A172 (cell line): ENCODE measurements at regions not wholly inside any gene's neighbourhood (a gene's known extent, or its start where the extent isn't known, plus 50 kb on each side); places are given as distances from the start of the nearest gene placed in this dataset.
"Not testable (repeated sequence)": the region's sequence is repeated elsewhere in the genome, so short reads cannot be mapped to it uniquely, and the experiment has no call there.

Source experiments
- DNase-seq: peaks from one replicate; pipeline ENCODE4 v3.0.0-alpha.2; 2015; ENCODE audit warnings: low spot score

DNA sequence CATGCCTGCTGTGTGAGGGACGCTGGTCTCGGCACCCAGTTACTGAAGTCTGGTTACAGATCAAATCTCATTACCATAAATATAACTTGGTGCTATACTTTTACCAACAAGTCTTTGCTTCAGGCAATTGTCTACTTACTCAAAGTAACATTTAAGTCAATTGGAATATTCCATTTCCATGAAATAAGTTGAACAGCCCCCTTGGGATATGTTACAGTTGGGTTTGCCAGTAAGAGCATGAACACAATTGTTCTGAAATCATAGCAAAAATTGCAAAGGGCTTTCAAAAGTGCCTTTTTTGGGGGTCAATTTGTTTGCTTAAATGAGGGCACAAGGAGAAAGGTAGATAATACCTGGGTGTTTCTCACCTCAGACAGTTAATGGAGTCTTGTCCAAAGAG lies 170.9 kb upstream of the EXOC2 start:
- DNase-seq, result no peak

DNA sequence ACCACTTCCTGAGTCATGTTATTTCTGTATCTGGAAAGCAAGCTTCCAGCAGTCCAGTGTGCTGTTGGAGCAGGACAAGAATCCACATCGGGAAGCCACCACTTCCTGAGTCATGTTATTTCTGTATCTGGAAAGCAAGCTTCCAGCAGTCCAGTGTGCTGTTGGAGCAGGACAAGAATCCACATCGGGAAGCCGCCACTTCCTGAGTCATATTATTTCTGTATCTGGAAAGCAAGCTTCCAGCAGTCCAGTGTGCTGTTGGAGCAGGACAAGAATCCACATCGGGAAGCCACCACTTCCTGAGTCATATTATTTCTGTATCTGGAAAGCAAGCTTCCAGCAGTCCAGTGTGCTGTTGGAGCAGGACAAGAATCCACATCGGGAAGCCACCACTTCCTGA lies 170.2 kb upstream of the EXOC2 start:
- DNase-seq, result not testable (repeated sequence)

DNA sequence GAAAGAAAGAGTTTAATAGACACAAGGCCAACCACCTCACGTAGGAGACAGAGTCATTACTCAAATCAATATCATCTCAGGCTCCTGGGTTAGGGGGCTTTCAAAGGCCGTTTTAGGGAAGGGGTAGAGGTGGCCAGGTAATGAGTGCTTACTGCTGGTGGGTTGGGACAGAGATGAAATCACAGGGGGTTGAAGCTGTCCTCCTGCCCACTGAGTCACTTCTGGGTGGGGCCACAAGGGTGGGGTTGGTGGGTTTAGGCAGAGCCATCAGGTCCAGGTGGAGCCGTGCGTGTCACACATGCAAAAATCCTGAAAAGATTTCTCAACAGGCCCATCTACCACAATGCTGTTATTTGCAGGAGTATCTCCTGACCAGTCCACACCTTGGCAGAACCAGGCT lies 167.0 kb upstream of the EXOC2 start:
- no peak for DNase-seq

DNA sequence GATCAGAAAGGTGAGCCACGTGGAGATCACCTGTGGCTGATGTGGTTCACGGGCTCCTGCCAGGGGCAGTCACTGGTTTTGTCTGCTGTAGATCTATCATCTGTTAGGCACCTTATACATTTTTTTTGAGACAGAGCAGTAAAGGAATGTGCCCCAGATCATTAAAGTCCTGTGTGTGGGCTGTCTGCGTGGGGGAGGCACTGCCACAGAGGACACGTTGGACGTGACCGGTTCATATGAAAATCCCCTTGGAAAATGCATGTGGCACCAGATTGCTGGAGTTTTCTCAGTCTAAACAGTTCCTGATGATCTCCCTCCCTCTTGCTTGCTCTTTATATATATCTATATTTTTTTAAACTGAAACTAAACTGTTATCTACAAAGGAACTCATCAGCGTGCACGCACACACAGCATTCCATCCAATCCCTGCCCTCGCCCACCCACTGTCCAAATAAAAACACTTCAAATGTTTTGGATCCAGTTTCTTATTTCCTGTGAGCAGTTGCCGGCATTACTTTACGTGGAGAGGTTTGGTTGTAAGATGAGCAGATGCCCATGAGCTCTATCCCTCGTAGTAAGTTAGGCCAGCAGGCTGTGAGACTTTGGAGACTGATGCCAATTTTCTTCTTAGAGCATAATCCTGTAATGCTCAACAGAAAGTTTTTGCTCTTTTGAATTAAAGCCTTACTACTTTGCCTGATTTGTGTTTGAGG lies 161.6 kb upstream of the EXOC2 start:
- peak; percentile 15 for DNase-seq

DNA sequence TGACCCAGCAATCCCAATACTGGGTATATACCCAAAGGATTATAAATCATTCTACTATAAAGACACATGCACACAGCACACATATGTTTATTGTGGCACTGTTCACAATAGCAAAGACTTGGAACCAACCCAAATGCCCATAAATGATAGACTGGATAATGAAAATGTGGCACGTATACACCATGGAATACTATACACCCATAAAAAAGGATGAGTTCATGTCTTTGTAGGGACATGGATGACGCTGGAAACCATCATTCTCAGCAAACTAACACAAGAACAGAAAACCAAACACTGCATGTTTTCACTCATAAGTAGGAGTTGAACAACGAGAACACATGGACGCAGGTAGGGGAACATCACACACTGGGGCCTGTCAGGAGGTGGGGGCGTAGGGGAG lies 159.3 kb upstream of the EXOC2 start:
- not testable (repeated sequence) for DNase-seq

DNA sequence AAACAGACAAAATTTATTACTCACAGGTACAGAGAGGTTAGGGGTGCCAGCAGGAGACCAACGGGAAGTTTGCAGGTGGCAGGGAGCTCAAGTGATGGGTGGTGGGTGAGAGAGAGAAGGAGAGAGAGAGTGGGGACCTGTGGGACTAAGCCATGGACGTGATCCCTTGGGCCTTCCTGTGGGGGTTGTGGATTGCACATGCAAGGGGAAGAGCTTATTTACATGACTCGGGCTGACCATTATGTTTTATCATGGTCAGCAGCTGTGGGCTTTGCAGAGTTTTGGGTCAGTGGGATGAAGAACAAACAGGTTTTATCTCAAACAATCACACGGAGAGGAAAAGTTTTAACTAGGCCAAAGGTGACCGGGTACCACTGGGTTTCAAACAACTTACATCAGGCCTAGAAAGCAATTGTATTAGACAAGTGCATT lies 156.2 kb upstream of the EXOC2 start:
- DNase-seq, result no peak

DNA sequence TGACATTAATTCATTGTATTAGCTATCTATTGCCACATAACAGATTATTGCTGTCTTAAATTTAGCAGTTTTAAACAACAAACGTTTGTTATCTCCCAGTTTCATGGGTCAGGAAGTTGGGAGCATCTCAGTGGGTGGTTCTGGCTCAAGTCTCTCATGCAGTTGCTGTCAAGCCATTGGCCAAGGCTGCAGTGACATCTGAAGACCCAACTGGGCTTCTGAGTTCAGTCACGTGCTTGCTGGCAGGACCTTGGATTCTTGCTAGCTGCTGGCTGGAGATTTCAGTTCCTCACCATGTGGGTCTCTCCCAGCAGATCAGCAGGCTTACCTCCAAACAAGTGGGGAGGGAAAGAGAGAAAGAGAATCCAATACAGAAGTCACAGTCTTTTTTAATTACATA lies 152.6 kb upstream of the EXOC2 start:
- DNase-seq, result no peak

DNA sequence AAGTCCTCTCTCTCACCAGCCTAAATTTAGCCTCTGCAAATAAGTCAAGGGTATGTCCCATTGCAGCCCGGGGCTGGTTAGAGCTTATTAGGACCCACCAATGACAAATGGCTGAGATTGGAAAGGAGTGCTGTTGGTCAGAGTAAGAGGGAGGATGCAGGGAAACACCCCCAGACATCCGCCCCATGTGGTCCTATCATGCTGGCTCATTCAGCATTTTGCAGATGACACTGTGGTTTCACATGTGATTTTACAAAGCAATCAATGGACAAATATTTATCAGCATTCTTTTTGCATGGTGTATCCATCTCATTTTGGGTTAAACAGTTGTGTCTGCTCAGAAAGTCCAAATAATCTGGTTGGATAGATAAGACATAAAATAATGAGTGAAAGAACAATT lies 152.2 kb upstream of the EXOC2 start:
- no peak for DNase-seq

DNA sequence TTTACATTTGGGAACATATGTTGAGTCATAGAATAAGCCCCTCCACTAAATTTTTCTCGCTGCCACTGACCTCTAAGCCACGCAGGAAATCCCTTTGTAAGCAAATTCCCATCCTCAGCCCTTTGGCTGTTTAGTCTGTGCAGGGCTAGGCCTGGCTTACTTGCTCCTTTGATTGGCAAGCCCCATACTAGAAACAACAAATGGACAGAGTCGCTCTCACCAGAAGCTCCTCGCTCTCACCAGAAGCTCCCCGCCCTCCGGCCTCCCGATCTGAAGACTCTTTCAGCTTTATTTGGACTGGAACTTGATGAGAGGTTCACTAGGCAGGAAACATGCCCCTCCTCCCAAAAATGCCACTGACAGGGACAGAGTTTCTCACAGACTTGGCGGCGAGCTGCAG lies 149.2 kb upstream of the EXOC2 start:
- no peak for DNase-seq

DNA sequence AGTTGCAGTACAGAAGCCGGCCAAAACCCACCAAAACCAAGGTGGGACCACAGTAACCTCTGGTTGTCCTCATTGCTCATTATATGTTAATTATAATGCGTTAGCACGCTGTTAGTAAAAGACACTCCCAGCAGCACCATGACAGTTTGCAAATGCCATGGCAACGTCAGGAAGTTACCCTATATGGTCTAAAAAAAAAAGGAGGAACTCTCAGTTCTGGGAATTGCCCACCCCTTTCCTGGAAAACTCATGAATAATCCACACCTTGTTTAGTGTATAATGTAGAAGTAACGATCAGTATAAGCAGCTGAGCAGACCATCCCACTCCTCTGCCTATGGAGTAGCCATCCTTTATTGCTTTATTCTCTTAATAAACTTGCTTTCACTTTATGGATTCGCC lies 148.6 kb upstream of the EXOC2 start:
- no peak for DNase-seq

DNA sequence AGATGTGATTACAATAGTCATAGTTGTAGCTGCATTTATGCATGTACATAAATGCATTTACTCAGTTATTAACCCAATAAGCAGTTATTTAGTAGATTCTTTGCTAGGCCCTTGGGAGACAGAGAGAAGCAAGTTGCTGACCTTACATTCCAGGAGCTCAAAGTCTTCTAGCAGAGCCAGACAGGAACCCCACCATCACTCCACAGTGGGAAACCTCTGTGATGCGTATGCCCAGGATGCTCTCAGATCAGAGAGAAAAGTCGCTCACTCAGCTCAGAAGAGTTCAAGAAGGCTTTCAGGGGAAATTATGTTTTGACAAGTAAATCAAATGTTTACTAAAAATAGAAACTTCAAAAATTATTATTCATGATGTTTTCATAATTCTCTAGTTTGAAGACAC lies 146.3 kb upstream of the EXOC2 start:
- no peak for DNase-seq

DNA sequence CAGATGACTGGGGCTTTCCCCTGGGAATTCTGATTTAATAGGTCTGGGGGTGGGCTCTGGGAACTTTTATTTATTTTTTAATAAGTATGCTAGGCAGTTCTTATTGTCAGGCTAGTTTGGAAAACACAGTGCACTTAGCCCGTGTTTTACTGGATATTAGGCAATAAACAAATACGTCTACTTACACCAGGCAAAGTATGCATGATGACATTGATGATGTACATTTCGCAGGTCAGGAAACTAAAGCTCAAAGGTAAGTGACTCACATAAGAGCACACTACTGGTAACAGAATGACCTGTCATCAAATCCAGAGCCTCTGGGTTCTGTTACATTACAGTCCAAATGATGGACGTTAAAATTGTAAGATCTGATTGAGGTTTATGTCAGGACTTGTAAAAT lies 144.4 kb upstream of the EXOC2 start:
- DNase-seq, result no peak

DNA sequence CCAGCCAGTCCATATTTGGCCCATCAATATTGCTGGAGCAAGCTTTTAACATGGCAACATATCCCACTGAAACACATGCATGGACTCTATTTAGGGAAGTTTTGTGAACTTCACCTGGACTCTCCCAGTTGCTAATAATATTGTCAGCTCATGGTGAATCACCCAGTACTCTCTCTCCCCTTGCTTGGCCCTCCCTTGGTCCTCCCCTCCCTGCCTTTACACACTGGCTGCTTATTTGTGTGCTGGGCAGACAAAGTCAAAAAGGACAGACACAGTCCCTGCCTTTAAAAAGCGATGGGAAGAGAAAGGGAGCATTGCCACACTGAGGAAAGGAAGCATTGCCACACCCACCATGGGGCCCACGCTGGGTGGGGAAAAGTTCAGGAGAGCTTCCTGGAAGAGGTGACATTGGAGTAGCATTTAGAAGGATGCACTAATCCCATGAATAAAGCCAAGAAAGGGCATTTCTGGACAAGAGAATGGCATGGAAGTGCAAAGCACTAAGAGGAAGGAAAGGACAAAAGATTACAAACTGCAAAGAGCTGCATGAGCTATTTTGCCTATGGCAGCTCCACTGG lies 143.4 kb upstream of the EXOC2 start:
- peak; percentile 31 for DNase-seq

DNA sequence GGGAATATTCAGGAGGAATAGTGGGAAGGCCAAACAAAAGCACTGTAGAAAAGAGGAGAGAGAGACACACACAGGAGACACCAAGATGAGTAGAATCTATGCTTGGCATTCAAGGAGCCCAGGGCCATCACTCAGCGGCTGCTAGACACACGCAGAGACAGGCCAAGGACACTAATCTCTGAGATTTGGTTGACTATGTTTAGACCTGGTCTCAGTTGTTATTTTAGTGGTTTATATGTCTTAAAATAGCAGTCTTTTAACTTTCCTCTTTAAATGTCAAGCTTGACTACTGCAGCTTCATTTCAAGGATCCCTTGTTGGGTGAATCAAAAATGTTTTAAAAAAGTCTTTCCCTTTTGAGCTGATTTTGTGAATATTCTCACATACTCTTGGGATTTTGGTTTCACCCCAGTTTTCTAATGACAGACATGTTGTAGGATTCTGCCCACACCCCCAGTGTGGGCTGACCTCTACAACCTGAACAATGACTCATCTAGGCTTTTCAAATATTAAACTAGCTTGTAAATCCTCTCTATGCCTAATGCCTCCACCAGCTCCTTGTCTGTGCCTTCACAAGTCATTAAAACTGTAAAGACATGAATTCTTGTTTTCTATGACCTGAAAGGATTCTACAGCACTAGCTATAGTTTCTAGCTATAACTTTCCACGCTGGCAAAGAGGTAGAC lies 142.7 kb upstream of the EXOC2 start:
- peak; percentile 32 for DNase-seq

DNA sequence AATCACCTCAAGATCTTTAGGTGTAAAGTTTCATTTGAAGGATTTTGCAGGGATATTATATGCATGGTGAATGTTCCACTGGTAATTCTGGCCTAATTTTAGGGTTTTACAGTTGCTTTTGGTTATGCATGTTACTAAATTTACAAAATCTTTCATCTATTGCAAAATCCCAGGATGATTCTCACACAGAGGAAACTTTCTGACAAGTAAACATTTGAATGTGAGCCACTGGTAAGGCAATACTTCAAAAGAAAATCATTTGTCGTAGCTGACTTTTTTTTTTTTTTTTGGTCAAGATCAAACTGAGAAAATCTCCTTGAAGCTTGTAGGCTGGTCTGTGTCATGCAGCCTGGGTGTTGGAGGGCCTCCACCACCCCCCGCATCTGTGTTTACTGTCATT lies 141.9 kb upstream of the EXOC2 start:
- DNase-seq, result no peak

DNA sequence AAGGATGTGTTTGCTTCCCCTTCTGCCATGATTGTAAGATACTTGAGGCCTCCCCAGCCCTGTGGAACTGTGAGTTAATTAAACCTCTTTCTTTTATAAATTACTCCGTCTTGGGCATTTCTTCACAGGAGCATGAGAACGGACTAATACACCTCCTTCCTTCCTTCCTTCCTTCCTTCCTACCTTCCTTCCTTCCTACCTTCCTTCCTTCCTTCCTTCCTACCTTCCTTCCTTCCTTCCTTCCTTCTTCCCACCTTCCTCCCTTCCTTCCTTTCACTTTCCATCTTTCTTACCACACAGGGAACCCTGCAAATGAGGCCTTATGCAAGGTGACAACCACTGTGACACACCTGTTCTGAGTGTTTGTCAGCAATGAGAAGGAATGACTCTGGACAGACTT lies 141.3 kb upstream of the EXOC2 start:
- no peak for DNase-seq

DNA sequence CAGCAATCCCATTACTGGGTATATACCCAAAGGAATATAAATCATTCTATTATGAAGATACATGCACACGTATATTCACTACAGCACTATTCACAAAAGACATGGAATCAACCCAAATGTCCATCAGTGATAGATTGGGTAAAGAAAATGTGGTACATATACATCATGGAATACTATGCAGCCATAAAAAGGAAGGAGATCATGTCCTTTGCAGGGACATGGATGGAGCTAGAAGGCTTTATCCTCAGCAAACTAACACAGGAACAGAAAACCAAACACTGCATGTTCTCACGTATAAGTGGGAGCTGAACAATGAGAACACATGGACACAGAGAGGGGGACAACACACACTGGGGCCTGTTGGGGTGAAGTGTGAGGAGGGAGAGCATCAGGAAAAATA lies 139.9 kb upstream of the EXOC2 start:
- not testable (repeated sequence) for DNase-seq

DNA sequence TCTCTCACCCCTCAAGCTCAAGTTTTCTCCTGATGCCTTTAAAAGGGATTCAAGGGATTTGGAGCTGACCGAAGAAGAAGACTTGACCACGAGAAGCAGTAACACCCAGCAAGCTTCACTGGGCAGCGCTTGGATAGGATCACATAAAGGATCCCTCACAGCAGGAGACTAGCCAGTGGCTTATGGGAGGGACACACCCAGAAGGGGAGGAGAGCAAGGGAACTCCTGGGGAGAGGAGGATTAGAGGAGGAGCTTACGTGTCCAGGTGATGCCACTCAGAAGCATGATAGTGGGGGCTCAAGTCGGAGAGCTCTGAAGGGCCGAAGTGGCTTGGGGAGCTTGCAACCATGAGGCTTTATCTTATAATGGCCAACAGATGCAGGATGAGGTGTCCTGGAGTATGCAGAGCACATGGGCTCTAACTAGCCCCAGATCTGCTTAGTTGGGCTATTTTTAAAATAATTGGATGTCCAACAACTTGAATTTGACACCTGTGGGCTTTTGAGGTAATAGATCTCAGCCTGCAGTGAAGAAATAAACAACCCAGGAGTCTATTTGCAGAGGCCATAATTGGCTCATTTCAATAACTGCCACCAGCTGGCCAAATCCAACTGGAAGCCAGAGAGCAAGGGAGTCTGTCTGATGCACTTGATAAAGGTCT lies 137.9 kb upstream of the EXOC2 start:
- no peak for DNase-seq

DNA sequence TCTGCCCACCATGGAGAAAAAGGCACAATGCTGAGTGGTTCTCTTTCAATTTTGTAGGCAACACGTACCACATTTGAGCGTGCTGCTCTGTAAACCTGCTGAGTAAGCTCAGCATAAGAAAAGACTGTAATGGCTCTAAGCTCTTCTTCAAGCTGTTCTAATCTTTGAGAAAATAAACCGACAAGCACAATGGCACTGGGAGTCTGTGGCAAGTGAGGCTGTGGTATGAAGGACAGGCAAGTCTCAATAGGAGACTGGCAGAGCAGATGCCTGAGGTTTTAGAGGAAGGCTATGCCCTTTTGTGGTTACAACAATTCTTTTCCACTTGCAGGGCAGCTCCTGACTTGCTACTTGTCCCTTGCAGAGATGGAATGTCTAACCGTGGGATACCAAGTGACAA lies 136.7 kb upstream of the EXOC2 start:
- peak; percentile 8 for DNase-seq

DNA sequence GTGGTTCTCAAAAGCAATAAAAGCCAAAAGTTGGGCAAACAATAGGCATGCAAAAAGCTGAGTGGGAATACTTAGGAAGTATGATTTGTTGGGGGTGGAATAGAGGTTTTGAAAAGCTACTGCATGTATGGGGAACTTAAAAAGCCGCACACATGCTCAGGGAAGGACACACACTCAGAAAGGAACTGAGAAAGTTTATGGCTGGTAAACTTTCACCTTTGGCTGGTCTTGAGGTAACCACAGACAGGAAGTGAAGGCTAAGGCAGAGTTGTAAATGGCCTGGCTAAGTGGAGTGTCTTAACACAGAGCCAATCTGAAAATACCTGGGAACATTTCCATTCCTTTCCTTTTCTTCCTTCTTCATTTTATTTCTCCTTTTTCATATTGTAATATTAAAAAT lies 134.5 kb upstream of the EXOC2 start:
- no peak for DNase-seq

DNA sequence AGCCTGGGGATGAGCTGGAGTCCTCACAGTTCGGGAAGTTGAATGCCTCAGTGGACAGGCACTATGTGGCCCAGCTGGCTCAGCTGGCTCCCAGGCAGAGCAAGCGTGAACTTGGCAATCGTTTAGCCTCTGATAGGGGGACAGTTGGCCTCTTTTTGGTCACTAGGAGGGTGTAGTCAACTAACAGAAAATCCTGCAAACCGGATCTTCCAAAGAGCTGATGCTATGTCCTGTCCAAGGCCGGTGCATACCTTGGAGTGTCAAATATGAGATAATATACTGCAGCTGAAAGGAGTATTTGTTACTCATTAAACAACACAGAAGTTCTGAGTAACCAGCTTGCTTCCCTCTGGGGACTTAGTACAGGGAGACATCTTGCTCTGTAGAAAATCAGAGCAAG lies 126.2 kb upstream of the EXOC2 start:
- DNase-seq, result no peak

DNA sequence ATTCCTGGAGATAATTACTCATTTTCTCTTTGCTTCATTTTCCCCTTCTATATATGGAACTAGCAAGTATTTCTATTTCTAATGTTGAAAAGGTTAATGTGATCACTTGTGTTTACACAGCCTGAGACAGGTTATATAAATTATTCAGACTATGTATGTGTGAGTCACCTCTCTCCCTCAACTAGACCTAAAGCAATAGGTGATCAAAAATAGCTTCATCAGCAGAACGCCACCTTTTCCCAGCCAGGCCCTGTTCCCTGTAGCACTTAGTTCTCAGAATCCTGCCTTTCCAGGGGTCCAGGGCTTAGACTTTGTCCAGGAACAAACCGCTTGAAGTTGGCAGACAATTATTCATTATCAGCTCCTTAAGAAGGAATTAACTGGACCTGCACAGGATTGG lies 125.3 kb upstream of the EXOC2 start:
- no peak for DNase-seq

DNA sequence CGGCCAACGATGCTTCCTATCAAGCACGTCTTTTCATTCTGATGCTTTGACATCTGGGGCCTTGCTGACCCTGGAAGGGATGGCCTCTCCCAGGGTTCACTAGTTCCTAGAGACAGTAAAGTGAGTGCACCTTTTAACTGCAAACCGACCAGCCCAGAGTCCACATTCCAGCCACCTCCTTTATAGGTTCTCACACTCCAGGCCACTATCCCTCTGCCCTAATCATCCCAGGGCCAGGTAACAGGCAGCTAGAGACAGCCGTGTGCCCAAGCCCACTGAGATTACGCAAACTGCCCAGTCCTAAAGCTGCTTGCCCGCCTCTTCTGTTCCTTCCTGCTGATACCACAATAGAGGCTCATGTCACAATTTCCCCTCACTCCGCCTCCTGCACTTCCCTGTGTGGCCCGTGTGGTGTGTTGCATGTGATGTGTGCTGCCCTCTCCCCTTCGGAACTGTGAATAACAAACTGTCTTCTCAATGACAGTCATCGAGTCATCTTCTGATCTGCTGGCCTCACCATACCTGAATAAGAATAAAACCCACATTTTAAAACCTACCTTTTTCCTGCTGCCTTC lies 123.7 kb upstream of the EXOC2 start:
- DNase-seq, result no peak
